NCI-H2196 treated with DMSO at 0.1 percent for 48 hours (cell line): ENCODE measurements at regions not wholly inside any gene's neighbourhood (a gene's known extent, or its start where the extent isn't known, plus 50 kb on each side); places are given as distances from the start of the nearest gene placed in this dataset.
"Not testable (repeated sequence)": the region's sequence is repeated elsewhere in the genome, so short reads cannot be mapped to it uniquely, and the experiment has no call there.

Experiments used
- DNase-seq: peaks from one replicate; lab custom pipeline; 2025; ENCODE audit not compliant: unreplicated experiment; lab: John Stamatoyannopoulos, UW

DNA sequence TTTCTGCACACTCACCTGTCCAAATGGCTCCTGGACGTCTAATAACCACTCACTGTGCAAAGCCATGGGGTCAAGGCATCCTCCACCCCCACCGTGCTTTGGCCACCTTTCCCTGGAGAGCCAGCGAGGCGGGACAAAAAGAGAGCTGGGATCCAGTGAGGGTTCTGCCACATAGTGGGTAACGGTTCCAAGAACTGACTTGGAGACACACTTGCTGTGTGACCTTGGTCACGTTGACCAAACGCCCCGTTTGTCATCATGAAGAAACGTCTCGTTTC, 287.2 kb downstream of the TFAP2C start:
- DNase-seq: no peak

DNA sequence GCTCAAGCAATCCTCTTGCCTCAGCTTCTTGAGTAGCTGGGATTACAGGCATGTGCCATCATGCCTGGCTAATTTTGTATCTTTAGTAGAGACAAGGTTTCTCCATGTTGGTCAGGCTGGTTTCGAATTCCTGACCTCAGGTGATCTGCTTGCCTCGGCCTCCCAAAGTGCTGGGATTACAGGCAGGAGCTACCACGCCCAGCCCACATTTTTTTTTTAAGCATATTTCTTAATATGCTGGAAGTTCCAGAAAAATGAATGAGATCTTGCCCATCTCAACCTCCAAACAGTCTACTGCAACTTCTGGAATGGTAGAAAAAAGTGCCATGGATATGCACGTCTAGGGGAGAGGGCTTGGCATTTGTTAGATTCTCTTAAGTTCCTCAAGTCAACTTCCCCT, 290.9 kb downstream of the TFAP2C start:
- not testable (repeated sequence) for DNase-seq

DNA sequence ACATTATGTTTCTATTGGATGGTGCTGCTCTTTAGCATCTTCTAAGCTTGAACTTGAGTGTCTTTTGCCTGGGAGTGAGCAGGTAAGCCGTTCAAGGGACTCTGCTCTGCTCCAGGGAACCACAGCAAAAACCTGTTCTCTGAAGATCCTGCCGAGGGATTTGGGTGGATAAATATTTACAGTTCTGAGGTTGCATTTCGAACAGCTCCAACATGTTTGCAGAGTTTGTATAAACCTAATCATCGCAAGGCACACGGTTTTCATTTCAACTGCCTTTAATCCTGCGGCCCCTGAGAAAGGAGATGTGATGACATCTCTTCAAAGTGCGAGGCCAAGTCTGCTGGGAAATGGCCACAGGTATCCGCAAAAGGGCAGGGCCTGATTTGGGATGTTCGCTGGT, 293.4 kb downstream of the TFAP2C start:
- no peak for DNase-seq

DNA sequence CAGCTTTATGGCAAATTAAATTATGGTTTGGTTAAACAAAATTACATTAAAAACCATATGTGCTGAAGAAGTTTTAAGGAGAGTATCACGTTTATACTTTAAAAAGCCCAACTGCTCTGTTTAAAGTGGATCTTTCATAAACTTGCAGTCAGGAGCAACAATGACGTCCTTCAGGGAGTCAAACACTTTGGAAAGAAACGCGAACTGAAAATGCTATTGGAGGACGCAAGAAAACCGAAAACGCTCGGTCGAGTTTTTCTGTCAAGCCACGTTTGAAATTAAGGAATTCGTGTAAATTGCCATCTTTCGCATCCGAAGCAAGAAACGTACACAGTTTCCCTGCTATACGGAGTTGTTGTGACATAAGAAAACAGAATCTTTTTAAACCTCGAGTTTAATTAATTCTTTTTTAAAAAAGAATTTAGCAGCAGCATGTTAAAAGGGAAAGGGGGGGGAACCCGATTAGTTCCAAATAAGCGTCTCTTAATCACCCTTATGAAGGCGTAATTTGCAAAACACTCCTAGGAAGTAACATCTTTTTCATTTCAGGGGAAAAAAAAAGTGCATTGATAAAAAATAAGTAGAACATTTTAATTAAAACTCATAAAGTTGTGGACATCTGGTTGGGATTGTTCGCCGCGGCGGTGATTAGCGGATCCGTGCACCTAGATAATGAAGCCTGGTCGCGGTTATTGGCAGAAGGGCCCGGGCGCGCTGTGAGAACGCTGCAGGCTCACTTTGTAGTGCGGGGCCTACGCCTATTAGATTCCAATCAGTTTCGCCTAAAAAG, 295.4 kb downstream of the TFAP2C start:
- no peak for DNase-seq

DNA sequence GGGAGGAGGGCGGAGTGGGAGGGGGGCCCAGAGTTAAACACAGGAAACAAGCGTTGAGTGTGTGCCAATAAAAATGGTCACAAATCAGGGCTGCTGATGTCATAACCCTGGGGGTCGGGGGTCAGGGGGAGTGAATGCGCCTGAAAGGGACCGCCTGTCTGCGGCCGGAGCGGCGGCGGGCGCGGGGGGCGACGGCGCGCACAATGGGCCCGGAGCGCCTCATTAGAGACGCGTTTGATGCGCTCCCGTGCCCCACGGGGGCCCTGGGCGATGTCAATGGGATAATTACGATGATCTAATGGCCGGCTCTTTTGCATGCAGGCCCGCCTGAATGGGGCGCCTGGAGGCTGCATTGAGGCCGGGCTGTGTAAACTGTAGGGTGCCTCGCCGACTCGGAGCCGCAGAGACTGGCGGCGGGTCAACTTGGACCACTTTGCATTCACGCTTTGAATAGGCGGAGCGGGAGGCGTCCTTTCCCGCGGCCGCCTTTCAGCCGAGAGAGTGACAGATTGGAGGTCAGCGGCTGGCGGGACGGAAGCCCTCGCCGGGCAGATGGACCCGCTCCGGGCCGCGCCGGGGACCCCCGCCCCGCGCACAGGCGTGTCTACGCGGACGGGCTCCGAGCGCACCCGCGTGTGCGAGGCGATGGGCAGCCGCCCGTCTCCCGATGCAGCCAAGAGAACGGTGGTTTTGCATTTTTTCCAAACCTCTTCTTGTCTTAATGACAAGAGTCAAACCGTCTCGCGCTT, 296.1 kb downstream of the TFAP2C start:
- no peak for DNase-seq

DNA sequence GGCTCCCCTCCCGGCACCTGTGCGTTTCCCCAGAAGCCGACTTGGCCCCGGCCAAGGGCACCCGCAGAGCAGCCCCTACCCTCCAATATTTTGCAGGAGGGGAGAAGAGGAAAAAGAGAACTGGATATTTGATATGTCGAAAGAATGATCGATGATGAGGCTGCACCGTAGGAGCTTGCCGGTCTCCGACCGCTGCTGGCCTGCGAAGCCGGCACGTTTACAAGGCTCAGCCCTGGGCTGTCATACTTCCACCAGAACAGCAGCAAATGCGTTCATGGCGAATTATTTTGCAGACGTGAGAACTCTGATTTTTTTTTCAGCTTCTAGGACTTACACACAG, 296.7 kb downstream of the TFAP2C start:
- DNase-seq: no peak

DNA sequence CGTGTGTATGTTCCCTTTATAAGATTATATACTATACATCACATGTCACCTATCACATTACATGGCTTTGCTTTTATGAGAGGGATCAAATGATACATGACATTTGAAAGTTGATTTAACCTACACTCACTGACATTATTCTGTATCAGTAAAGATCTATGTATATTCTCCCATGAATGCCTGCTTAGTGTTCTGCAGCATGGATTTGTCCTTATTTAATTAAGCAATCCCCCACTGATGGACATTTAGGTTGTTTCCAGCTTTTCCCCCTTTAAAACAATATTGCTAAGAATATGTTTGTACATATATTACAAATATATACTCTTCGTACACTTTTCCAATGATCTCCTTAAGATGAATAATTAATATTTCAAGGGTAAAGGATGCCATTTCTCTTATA, 297.4 kb downstream of the TFAP2C start:
- DNase-seq: no peak

DNA sequence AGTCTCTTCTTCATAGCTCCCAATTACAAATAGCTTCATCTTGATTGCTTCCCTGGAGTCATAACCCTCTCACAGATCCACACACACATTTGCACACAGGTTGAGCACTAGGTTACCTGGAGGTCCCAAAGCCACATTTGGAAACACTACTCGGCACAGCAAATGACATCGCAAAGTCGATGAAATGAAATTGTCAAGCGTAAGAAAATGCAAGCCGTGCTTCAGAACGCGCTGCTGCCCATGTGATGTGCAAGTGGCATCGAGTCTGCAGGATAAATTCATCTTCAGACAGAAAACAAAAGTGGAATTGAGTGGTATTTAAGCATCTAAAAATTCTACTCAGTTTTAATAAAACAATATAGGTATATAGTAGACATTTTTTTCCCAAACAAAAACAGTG, 298.0 kb downstream of the TFAP2C start:
- DNase-seq: no peak

DNA sequence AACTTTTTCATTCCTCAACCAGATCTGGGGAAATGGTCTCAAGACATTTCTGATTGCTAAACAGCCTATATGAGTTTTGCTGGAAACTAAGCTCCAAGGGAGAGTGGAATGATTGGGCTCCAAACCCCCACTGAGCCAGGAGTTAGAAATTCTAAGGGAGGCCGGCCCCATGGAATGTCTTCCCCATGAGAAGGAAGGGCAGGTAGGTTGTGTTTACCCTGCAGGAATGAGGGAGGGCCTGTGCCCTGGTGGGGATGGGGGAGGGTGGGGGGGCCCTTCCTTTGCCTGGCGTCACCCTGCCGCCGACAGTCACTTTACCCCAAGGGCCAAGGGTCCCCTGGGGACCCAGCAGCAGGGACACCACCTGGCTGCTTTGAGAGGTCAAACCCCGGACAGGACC, 298.9 kb downstream of the TFAP2C start:
- no peak for DNase-seq

DNA sequence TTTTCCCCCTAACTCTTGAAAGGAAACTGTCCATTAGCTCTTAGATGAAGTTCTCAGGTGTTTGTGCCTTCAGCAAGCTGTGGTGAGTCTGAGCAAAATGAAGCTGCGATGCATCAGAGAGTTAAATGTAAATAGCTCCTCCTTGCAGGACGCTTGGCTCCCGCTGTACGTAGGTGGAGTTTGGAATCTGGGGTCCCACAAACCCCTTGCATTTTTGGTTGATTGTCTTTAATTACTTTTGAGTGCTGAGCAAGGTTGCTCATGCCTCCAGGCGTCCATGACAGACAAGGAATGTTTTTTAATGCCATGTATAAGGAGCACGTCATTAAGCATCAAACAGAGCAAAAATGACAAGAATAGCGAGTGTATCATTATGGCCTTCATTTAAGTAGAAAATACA, 300.5 kb downstream of the TFAP2C start:
- DNase-seq: no peak

DNA sequence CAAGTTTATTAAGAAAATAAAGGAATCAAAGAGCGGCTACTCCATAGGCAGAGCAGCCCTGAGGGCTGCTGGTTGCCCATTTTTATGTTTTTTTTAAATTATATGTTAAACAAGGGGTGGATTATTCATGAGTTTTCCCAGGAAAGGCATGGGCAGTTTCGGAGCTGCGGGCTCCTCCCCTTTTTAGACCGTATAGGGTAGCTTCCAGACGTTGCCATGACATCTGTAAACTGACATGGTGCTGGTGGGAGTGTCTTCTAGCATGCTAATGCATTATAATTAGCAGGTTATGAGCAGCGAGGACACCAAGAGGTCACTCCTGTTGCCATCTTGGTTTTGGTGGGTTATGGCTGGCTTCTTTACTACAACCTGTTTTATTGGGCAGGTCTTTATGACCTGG, 301.8 kb downstream of the TFAP2C start:
- DNase-seq: no peak

DNA sequence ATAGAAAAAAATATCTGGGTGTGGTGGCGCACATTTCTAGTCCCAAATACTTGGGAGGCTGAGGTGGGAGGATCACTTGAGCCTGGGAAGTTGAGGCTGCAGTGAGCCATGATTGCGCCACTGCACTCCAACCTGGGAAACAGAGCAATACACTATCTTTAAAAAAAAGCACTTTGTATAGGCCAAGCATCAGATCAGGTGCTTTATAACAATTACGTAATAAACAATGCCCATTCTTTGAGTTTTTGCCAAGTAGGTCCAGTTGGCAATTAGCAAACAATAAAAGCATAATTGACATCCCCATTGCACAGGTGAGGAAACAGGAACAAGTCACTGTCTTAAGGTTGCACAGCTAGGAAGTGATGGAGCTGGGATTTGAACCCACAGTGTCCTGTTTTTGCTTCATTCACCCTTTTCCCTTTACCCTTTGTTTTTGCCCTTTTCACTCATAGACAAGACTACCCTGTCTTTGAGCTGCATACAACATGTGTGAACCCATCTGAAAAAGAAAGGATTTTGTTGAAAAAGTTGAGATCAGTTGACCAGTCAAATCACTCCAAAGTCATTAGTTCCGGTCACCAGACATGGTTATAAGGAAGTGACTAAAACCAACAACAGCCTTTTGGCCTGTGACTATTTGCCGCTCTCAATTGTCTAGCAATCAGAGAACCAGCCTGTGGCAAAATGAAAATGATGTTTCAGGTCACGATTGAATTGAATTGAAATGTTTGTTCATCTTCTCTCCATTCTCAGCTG, 303.6 kb downstream of the TFAP2C start:
- DNase-seq: no peak

DNA sequence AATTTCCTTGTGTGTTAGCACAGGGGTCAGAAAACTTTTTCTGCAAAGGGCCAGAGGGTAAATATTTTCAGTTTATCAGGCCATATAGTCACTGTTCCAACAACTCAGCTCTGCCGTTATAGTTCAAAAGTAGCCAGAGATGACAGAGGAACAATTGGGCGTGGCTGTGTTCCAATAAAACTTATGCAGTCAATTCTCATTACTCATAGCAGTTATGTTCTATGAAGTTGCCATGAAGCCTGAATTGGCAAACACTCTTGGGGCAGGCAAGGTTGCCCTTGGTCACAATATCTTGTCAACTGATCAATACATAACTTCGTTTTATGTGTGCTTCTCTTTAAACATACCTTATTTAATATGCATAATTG, 304.2 kb downstream of the TFAP2C start:
- DNase-seq: no peak

DNA sequence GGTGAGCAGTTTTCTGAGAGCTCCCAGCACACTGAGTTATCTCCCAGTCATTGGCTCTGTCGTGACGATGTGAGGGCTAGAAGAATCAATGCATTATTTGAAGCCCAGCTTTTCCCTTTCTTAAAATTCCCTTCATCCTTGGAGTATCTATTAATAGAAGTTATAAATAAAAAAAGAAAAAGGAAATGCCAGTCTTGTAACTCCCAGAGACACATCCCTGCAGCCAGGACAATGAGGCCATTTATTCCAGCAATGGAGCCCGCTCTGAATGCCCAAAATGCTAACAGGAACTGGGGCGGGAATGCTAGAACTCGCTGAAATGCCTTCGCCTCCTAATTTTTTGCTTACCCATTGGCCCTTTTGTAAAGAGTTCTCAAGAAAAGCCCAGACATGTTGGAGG, 305.8 kb downstream of the TFAP2C start:
- DNase-seq: no peak

DNA sequence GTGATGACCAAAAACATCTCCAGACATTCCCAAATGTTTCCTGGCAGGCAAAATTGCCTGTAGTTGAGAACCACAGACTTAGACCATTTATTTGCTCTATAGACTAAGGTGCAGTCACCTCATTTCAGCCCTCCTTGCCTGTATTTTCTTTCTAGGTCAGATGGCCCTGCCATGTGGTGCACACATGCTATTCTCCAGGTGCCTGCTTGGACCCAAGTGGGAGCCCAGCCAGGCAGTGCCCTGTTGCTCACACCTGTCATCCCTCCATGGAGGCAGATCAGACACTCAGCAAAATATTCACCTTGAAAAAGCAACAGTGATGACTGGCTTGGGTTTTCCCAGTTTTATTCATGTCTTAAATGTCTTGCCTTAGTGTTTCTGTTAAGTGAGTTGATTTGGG, 311.4 kb downstream of the TFAP2C start:
- DNase-seq: no peak

DNA sequence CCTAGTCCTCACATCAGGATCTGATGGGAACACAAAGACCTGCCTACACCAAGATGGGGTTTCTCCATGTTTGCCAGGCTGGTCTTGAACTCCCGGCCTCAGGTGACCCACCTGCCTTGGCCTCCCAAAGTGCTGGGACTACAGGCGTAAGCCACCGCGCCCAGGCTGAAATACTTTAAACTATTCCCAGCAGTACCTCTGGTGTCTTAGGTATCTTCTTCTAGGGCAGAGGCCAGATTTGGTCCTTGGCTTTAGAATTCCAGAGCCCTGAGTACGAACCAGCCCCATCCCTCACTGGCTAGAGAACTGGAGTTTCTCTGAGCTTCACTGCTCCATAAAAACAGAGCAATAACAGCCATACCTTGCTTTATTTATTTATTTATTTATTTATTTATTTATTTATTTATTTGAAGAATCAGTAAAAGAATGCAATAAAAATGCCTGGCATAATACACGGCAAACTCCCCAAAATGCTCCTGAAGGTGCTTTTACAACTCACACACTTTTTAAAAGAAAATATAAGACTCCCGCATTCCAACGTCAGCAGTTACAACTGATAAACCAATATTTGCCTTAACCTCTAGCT, 312.1 kb downstream of the TFAP2C start:
- DNase-seq: no peak

DNA sequence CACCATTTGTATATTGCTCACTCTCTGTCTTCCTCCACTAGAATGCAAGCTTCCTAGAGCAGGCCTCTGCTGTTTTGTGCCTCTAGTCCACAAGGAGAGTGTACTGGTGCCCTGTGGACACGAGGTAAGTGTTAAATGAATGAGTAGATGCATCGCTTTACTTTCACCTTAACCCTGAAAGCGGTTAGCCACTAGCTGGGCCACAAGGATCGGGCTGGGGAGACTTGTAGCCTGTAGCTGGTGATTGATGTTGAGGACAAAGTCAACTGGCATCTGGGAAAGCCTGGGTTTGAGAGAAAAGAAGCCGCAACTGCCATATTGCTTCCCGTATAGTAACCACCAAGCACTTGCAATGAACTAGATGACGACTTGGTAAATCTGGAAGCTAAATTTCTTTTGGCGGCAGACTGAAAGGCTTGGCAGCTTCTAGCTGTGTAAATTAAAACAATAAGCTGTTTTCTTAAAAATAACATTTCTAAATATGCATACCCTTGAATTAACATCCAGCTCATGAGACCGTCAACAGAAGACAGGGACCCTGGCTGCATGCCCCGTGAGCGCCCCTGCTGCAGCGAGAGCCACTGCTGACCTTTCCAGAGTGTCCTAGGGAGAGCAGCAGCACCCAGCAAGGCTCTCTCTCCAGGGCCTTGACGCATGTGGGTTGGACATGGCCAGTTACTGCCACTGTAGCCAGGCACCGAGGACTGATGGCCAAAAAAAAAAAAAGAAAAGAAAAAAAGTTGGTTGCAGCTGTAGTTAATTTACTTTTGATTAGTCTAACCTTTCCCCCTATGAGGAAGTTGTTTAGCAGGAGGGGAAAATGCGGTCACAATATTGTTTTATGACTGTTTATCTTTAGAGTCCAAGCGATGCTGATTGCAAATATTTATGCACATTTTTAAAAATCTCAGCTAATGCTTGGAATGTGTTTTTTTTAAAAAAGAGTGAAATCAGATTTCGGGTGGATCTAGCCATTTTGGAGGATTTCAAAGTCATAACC, 315.1 kb downstream of the TFAP2C start:
- no peak for DNase-seq

DNA sequence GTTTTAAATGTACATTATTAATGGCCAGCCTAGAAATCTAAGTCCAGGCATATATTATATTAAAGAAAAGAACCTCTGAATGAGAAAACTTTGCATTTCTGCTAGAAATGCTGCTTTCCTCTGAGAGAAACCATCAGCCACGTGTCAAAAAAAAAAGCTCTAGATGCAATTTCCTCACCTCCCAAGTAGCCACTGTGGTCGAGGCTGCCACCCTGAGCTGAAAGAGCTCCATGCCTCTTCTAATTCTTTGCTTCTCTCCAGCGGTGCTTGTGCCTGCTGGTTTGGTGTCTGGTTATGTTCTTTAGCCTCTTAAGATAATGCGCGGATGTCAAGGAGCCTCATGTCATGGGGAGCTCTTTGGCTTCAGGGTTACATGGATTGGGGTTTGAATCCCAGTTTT, 316.0 kb downstream of the TFAP2C start:
- no peak for DNase-seq

DNA sequence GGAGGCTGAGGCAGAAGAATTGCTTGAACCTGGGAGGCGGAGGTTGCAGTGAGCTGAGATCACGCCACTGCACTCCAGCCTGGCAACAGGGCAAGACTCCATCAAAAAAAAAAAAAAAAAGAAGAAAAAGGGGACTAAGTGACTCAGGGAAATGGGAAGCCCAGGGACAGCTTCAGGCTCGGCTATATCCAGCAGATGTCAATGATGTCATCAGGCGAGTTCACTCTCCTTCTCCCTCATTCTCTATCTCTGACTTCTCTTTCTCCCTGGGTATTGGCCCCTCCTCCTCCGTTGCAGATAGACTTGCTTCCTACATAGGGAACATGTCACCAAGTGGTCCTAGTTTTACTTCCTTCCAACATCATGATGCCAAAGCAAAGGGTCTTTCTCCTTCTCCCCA, 316.8 kb downstream of the TFAP2C start:
- DNase-seq: no peak

DNA sequence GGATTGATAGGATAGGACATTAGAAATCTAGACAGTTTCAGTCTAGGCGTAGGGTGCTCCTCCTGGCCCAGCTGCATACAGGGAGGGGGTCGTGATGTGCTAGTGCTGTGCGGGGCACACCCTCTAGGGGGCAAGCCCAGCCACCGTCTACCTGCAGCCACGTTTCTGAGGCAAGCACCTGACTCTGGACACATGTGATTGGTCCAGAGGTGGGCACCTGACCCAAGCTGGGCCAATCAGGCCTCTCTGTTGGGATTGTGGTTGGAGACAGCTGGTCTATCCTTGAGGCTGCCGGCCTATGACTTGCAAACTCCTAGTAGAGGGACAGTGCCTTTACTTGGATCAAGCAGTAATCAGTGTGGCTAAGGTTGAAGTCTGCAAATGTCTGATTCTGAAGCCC, 317.1 kb downstream of the BMP7 start:
- no peak for DNase-seq
